ENCODE measurements at regions not wholly inside any gene's neighbourhood (a gene's known extent, or its start where the extent isn't known, plus 50 kb on each side); places are given as distances from the start of the nearest gene placed in this dataset.

- no peak for TF ChIP-seq CTCF (IDR thresholded peaks at IDR 0.05)
- no peak for TF ChIP-seq POLR2A (IDR thresholded peaks at IDR 0.05)
Measured at GRCh38 chr15:39165020-39165706, 415.7 kb upstream of the THBS1 start.

Measured in lower leg skin (tissue), 3 donors.